DOHH2 (cell line): ENCODE measurements at regions not wholly inside any gene's neighbourhood (a gene's known extent, or its start where the extent isn't known, plus 50 kb on each side); places are given as distances from the start of the nearest gene placed in this dataset.
A peak's percentile ranks its signal among the peaks of the same experiment; 100 is the strongest.

Source experiments
- H3F3A ChIP-seq: fragments of 200-600 bp; sonication (generic), shearing (Covaris generic); 2 replicates; pipeline ENCODE4 v1.6.0; 2016; ENCODE audit warnings: antibody characterized with exemption, mild to moderate bottlenecking; ENCODE audit not compliant: control insufficient read depth, insufficient read depth
- H3K27ac ChIP-seq: fragments of 200-600 bp; sonication (generic); 2 replicates; pipeline ENCODE4 v1.5.1; 2014; ENCODE audit warnings: low read depth, mild to moderate bottlenecking, low read length, moderate library complexity
- H3K27me3 ChIP-seq: fragments of 200-600 bp; sonication (generic); 2 replicates; pipeline ENCODE4 v1.6.1; 2014; ENCODE audit warnings: mild to moderate bottlenecking, low read length, mixed read lengths; ENCODE audit not compliant: control insufficient read depth
- H3K36me3 ChIP-seq: fragments of 200-600 bp; sonication (generic); 2 replicates; pipeline ENCODE4 v1.6.1; 2014; ENCODE audit warnings: mild to moderate bottlenecking, low read length, moderate library complexity, mixed read lengths; ENCODE audit not compliant: control insufficient read depth
- H3K4me1 ChIP-seq: fragments of 200-600 bp; sonication (generic); 2 replicates; pipeline ENCODE4 v1.6.1; 2014; ENCODE audit warnings: mild to moderate bottlenecking, low read length, mixed read lengths; ENCODE audit not compliant: control insufficient read depth
- H3K4me2 ChIP-seq: fragments of 200-600 bp; sonication (generic); 2 replicates; pipeline ENCODE4 v1.6.0; 2014; ENCODE audit warnings: mild to moderate bottlenecking, low read length, moderate library complexity
- H3K4me3 ChIP-seq: fragments of 200-600 bp; sonication (generic); 2 replicates; pipeline ENCODE4 v1.5.1; 2014; ENCODE audit warnings: mild to moderate bottlenecking, low read length, mixed read lengths
- H3K79me2 ChIP-seq: fragments of 200-600 bp; sonication (generic); 2 replicates; pipeline ENCODE4 v1.6.1; 2014; ENCODE audit warnings: mild to moderate bottlenecking, low read length, mixed read lengths; ENCODE audit not compliant: control insufficient read depth
- H3K9me2 ChIP-seq: fragments of 200-600 bp; sonication (generic); replicated peaks from 2 replicates; pipeline ENCODE4 v1.6.1; 2014; ENCODE audit warnings: mild to moderate bottlenecking, low read length, mixed read lengths; ENCODE audit not compliant: control insufficient read depth
- H3K9me3 ChIP-seq: fragments of 200-600 bp; sonication (generic); 2 replicates; pipeline ENCODE4 v1.6.1; 2014; ENCODE audit warnings: antibody characterized with exemption, low read length, mixed read lengths; ENCODE audit not compliant: control insufficient read depth, insufficient read depth
- H4K20me1 ChIP-seq: fragments of 200-600 bp; sonication (generic); 2 replicates; pipeline ENCODE4 v1.6.0; 2014; ENCODE audit warnings: low read depth, mild to moderate bottlenecking, antibody characterized with exemption, low read length, moderate library complexity; ENCODE audit not compliant: control insufficient read depth, insufficient read depth
- CTCF ChIP-seq: fragments of 200-600 bp; sonication (generic); IDR thresholded peaks from one replicate; pipeline ENCODE4 v1.5.1; 2014; ENCODE audit warnings: antibody characterized with exemption, mild to moderate bottlenecking, low read depth, low read length; ENCODE audit not compliant: poor library complexity, severe bottlenecking
- EZH2phosphoT487 ChIP-seq: fragments of 200-600 bp; sonication (generic); IDR thresholded peaks from 2 replicates; pipeline ENCODE4 v1.6.1; 2017; ENCODE audit warnings: borderline replicate concordance, mild to moderate bottlenecking, antibody characterized with exemption, low read length, moderate library complexity, mixed read lengths

- Histone ChIP-seq H3K4me1 (no peaks in the 10 kb centered on the region), H3K27ac (no peak overlapping the region), H3K36me3 (no peaks in the 10 kb centered on the region), H3K79me2 (no peaks in the 10 kb centered on the region), H3K27me3 (no peaks in the 10 kb centered on the region), H3F3A (no peaks in the 10 kb centered on the region), H3K4me2 (no peak overlapping the region), H3K9me2 (no peaks in the 10 kb centered on the region), H3K4me3 (no peak overlapping the region), H3K9me3 (no peaks in the 10 kb centered on the region), H4K20me1 (no peaks in the 10 kb centered on the region)
- TF ChIP-seq EZH2phosphoT487 = no peak
- no peak for TF ChIP-seq CTCF
Measured at GRCh38 chr4:181562399-181562798, 680.8 kb upstream of the TENM3 start.

GRCh38 chr4:181564625-181565024 lies 678.6 kb upstream of the TENM3 start:
- Histone ChIP-seq H3K36me3 (no peaks in the 10 kb centered on the region), H3K9me3 (no peaks in the 10 kb centered on the region), H3K79me2 (no peaks in the 10 kb centered on the region), H3K4me3 (no peak overlapping the region), H4K20me1 (no peaks in the 10 kb centered on the region), H3K9me2 (no peaks in the 10 kb centered on the region), H3K4me1 (no peaks in the 10 kb centered on the region), H3K27me3 (no peaks in the 10 kb centered on the region), H3K4me2 (no peak overlapping the region), H3K27ac (no peak overlapping the region), H3F3A (no peaks in the 10 kb centered on the region)
- TF ChIP-seq CTCF (no peak), EZH2phosphoT487 (no peak)

GRCh38 chr4:181566490-181566889 lies 676.7 kb upstream of the TENM3 start:
- no peak overlapping the region for H3K4me2 ChIP-seq
- no peaks in the 10 kb centered on the region for H3F3A ChIP-seq
- no peak overlapping the region for H3K4me3 ChIP-seq
- H4K20me1 ChIP-seq = no peaks in the 10 kb centered on the region
- H3K9me3 ChIP-seq = no peaks in the 10 kb centered on the region
- TF ChIP-seq EZH2phosphoT487 (no peak), CTCF (no peak)
- H3K36me3 ChIP-seq = no peaks in the 10 kb centered on the region
- no peak overlapping the region for H3K27ac ChIP-seq
- no peaks in the 10 kb centered on the region for H3K4me1 ChIP-seq
- no peaks in the 10 kb centered on the region for H3K79me2 ChIP-seq
- H3K9me2 ChIP-seq = no peaks in the 10 kb centered on the region
- no peaks in the 10 kb centered on the region for H3K27me3 ChIP-seq

- no peak overlapping the region for H3K27ac ChIP-seq
- H3K4me1 ChIP-seq = no peaks in the 10 kb centered on the region
- H3K9me3 ChIP-seq = no peaks in the 10 kb centered on the region
- no peaks in the 10 kb centered on the region for H4K20me1 ChIP-seq
- H3F3A ChIP-seq = no peaks in the 10 kb centered on the region
- no peaks in the 10 kb centered on the region for H3K27me3 ChIP-seq
- H3K4me3 ChIP-seq = no peak overlapping the region
- peak; percentile 42 for TF ChIP-seq CTCF
- no peak for TF ChIP-seq EZH2phosphoT487
- no peak overlapping the region for H3K4me2 ChIP-seq
- H3K9me2 ChIP-seq = no peaks in the 10 kb centered on the region
- H3K36me3 ChIP-seq = no peaks in the 10 kb centered on the region
- no peaks in the 10 kb centered on the region for H3K79me2 ChIP-seq
Measured at GRCh38 chr4:181569553-181569952, 673.6 kb upstream of the TENM3 start.
